Stimulated activated CD8-positive, alpha-beta memory T cell treated with anti-CD3 and anti-CD28 coated beads, Interleukin-7, amount 100 ng/mL, for 1 hour (primary cell): ENCODE measurements at regions not wholly inside any gene's neighbourhood (a gene's known extent, or its start where the extent isn't known, plus 50 kb on each side); places are given as distances from the start of the nearest gene placed in this dataset.

Experiments
- DNase-seq, 2 donors: peaks; one replicate each; pipeline ENCODE4 v3.0.0-alpha.2; 2020; ENCODE audit warnings: low read depth in 2 of 2

- DNase-seq = no peak
Observed at GRCh38 chr14:95413289-95414215, 93.8 kb upstream of the CLMN start.

GRCh38 chr14:95410838-95411237, 91.1 kb upstream of the CLMN start:
- DNase-seq = no peak

DNA sequence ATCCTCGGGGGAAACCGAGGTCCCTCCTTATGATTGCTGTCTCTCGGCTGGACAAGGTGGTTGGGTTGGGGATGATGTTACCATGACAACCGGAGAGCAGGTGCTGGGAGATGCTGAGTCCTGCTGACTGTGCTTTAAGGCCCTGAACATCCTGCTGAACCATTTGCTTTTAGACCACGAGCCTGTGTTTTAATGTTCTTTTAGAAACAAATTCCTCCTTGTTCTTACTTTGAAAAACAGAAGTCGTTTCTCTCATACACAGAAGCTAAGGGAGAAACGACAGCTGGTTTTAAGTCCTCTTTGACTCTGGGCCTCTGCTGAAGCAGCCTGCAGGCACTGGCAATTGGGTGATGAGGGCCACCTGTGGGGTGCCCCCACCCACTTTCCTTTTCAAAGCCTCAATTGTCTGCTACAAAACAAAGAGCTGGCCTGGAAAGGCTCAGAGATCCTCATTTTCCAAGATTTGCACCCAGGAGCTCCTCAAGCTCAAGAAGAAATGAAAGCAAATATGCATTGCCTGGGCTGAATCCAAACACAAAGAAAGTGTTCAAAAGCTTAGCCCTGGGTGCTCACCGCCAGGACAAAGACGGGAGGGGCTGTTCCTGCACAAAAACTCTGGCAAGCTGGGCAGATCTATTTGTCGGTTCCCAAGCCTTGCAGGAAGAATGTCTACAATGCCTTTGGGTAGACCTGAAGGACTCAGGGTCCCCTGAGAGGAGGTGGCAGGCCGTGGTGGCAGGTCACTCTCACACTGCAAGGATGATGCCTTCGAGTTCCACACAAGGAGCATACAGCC, 90.0 kb upstream of the CLMN start:
- no peak for DNase-seq

- DNase-seq = no peak
Observed at GRCh38 chr14:95408731-95409476, 89.2 kb upstream of the CLMN start.

DNA sequence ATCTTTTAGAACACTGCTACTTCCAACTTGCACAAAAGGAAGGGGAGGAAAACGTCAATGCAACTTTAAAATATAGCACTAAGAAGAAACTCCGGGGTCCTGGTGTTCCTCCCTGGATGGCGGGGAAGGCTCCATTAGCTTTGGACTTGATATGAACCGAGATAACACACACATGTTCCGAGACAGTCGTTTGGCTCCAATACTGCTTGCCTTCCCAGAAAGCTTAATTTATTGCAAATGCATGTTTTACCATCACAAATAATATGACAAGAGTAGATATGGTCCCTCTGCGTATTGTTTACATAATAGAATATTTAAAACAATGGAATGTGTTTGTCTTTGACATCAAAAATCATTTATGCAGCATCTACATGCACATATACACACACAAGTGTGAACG, 87.6 kb upstream of the CLMN start:
- no peak for DNase-seq

- no peak for DNase-seq
Observed at GRCh38 chr14:95406756-95407277, 87.1 kb upstream of the CLMN start.

GRCh38 chr14:95404583-95404982, 84.9 kb upstream of the CLMN start:
- DNase-seq = no peak

DNA sequence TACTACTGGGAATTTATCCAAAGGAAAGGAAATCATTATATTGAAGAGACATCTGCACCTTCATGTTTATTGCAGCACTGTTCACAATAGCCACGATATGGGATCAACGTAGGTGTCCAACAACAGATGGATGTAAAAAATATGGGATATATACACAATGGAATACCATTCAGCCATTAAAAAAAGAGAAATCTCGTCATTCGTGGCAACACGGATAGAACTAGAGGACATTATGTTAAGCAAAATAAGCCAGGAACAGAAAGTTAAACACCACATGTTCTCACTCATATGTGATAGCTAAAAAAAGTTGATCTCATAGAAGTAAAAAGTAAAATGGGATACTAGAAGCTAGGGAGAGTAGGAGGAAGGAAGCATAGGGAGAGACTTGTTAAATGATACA, 82.9 kb upstream of the CLMN start:
- no peak for DNase-seq

GRCh38 chr14:95402176-95402575, 82.5 kb upstream of the CLMN start:
- no peak for DNase-seq

GRCh38 chr14:95398630-95399547, 79.2 kb upstream of the CLMN start:
- DNase-seq = no peak

DNA sequence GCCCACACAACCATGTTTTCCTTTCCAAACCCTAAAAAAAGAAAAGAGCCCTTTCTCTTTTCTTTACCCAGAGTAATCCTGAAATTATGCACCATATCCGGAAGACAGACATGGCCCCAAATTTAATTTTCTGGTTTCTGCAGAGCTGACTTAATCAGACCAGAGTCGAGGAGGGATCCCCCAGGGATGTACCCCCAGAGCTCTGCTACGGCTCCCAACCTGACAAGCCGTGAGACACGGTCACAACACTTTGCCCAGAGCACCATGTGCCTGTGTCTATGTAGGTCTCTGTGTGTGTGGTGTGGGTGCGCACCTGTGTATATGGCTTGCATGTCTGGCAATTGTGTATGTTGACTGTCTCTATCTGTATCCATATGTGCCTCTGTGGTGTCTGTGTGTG, 77.6 kb upstream of the CLMN start:
- no peak for DNase-seq

- no peak for DNase-seq
Observed at GRCh38 chr14:95396221-95396620, 76.5 kb upstream of the CLMN start.

- DNase-seq = no peak
Observed at GRCh38 chr14:95395098-95395737, 75.5 kb upstream of the CLMN start.

GRCh38 chr14:95394297-95395097, 74.8 kb upstream of the CLMN start:
- no peak for DNase-seq

DNA sequence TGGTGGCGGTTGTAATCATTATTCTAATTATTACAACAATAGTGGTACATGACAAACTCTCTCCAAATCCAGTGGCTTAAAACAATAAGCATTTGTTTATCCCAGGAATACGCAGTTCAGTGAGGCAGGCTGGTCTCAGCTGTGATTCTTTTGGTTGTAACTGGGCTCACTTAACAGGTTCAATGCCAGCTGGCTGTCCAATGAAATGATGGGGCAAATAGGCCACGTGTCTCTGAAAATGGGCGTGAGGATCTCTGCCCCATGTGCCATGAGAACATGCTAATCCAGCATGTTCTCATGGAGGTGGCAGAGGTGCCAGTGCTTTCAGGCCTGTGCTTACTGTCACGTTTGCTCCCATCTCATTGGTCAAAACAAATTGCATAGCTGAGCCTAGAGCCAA, 73.1 kb upstream of the CLMN start:
- DNase-seq = no peak

- no peak for DNase-seq
Observed at GRCh38 chr14:95391331-95391730, 71.6 kb upstream of the CLMN start.

DNA sequence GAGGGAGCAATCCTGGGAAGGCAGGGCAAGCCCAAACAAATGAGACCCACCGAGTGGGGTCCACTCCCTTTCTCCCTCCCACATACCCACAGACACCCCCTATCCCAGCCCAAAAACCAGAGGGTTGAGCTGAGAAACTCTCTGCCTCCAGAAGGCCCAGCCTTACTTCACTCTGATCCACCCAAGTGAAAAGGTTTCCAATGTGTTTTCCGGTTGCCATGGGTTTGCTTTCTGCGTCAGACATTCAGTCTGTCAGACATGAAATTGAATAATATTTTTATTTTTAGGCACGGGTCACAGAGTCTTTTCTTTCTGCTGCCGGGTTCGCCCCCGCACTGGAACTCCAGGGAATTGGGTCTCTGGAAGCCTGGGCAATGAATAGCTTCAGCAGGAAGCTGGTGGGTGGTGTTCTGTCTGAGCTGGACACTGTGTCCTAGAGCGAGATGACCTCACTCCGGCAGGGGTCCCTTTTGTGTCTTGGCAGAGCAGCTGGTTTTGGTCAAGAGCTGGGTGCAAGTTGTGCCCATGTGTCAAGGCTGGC, 69.8 kb upstream of the CLMN start:
- DNase-seq = no peak

- no peak for DNase-seq
Observed at GRCh38 chr14:95388699-95389098, 69.0 kb upstream of the CLMN start.

DNA sequence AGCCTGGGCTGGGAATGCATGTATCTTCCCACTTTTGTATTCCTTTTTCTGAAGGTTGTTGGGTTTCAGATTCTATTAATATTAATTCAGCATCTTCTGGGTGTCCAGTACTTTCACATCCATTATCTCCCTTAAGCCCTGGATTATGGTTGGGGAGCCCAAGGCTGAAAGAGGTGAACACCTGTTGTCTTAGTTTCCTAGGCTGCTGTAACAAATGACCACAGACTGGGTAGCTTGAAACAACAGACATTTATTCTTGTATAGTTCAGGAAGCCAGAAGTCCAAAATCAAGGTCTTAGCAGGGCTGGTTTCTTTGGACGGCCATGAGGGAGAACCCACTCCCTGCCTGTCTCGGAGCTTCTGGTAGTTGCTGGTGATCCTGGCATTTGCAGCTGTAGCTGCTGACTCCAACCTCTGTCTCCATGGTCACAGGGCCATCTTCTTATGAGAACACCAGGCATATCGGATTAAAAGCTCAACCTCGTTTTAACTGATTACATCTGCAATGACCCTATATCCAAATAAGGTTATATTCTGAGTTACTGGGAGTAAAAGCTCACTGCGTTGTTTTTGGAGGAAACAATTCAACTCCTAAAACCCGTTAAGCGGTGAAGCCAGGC, 68.2 kb upstream of the CLMN start:
- DNase-seq = no peak
